Occipital lobe (tissue), 1 donor: ENCODE measurements at regions not wholly inside any gene's neighbourhood (a gene's known extent, or its start where the extent isn't known, plus 50 kb on each side); places are given as distances from the start of the nearest gene placed in this dataset.

ENCODE experiments used
- DNase-seq: peaks from one replicate; lab custom pipeline; 2025; lab: John Stamatoyannopoulos, UW

DNA sequence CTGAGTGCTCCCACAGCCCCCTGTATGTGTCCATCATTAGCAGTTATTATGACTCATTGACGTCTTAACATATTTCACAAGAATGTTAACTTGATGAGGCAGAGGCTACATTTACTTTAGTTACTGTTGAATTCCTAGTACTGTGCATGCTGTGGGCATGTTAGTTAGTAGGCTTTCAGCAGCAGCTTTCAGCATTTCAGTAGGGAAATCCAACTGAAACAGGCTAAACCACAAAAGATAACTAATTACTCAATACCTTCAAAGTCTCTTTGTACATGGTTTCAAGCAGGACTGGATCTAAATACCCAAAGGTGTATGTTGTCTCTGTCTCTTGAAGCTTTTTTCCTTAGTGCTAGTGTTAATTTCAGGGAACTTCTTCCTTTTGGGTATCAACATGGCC, 229.9 kb upstream of the SUCLG2 start:
- no peak for DNase-seq

DNA sequence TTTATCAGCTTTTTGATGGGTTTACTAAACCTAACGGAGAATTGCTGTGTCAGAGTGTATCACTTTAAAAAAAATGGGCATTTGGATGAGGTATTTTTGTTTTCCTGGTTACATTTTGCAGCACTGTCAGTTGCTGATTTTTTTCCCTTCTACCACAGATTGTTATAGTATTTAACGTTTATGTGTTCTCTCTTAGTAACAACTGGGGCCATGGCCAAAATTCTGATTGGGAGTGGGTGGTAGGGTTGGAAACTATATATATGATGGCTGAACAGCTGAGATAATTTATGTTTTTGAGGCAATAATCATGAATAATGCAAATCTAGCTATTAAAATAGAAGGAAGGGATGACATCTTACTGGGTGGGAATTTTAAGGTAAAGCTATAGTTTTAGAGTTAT, 229.4 kb upstream of the SUCLG2 start:
- DNase-seq, result no peak

DNA sequence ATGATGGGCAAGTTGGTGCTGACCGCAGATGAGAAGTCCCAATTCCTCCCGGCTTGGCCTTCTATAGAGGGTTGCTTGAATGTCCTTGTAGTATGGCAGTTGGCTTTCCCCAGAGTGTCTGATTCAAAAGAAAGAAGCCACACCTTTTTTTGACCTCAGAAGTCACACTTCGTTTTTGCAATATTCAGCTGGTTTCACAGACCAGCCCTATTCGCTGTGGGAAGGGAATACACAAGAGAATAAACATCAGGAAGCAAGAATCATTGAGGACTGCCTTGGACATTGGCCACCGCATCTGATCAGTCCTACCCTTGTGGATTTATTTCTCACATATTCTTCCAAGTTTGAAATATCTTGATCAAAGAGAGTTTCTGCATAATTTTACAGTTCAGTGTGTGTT, 228.6 kb upstream of the SUCLG2 start:
- no peak for DNase-seq

- DNase-seq, result no peak
Observed at GRCh38 chr3:67876261-67876660, 221.8 kb upstream of the SUCLG2 start.

DNA sequence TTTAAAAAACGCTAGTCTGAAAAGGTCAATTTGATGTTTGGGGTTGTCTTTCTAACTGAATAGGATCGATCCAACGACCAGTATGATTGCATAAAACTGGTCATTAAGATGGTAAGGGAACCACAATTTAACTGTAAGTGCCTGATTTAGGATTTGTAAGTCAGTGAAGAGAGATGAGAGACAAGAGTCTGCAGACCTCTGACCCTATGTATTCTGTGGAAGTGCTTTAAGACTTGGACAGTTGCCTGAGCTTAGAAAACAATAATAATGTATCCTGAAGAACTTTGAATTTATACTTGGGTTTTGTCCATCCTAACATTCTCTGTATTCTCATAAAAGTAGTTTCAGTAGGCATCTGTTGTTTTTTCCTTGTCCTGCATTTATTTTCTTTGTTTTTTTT, 221.4 kb upstream of the SUCLG2 start:
- DNase-seq, result no peak

DNA sequence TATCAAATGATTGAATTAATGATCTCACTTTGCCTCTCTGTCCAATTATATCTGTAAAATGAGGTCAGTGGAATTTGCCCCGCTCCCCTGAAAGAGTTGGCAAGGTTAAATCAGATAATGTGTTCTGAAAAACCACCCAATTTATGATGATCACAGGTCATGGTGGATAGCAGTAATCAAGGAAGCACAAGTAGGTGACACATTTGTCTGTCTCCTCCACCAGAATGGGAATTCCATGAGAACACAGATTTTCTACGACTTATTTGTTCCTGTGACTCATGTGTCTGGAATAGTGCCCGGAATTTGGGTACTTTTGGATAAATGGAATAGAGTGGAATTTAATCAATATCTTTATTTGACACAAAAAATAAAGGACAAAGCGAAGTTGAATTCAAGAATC, 220.9 kb upstream of the SUCLG2 start:
- no peak for DNase-seq

DNA sequence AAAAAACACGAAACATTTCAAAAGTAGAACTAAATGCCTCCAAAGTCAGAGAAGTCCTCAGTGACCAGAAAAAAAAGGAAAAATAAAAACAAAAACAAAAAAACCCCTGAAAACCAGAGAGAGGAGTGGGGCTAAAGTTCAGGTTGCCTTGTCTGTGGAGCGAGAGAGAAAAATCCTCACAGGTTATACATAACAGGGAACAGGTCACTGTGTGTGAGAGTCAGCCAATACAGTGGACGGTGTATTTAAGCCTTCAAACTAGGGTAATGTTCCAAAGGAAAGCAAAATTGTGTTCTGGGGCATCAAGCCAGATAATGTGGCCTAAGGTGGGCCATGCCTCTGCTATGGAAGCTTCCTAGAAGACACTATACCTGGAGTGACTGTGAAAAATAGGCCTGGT, 216.1 kb upstream of the SUCLG2 start:
- no peak for DNase-seq

DNA sequence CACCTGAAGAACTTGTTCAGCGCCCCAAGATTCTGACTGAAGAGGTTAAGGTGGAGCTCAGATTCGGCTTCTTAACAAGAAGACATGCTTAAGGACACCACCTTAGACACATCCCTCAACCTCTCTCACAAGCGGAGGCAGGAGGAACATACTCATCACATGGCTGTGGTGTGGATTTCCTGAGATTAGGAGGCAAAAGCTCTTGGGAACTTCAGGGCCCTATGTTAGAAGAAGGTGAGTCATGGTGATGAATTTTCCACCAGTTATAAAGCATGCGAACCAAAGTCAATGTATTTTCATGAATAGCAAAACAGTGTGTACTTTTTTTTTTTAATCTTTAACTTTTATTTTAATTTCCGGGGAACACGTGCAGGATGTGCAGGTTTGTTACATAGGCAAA, 212.2 kb upstream of the SUCLG2 start:
- DNase-seq, result no peak

- no peak for DNase-seq
Observed at GRCh38 chr3:67864587-67865183, 210.3 kb upstream of the SUCLG2 start.

DNA sequence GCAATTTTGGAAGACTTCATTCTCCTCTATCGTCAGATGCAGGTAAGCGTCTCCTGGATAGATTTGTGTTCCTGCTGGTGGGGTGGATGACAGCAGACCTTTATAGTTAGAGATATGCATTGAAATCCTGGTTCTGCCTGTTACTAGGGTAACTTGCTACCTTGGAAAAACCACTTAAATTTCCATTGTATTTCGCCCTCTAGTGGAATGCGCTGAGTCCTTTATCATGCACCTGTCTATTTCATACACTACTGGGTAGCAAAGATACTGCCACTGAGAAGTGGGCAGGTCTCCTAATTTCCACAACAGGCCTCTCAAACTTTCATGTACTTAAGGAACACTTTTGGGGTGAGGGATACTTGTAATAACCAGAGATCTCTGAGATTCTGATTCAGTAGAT, 209.5 kb upstream of the SUCLG2 start:
- no peak for DNase-seq

GRCh38 chr3:67860429-67860828, 206.0 kb upstream of the SUCLG2 start:
- no peak for DNase-seq

DNA sequence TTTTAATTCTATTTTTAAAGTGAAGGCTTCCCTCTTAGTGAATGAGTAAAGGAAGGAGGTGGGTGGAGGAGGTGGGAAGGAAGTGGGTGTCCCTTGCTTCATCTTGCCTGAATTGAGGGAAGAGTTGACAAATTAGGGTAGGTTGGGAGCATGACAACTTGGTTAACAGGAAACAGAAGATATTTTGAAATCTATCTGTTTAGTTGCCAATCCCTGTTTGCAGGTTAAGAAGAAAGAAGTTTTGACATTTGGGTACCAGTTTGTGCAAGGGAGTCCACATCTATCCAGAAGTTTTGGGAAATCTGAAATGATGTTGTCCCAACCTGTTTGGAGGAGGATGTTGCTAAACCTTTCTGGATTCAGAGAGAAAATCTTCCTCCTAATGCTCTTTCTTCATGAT, 204.1 kb upstream of the SUCLG2 start:
- DNase-seq, result no peak

- no peak for DNase-seq
Observed at GRCh38 chr3:67856718-67857117, 202.3 kb upstream of the SUCLG2 start.

GRCh38 chr3:67854663-67855062, 200.3 kb upstream of the SUCLG2 start:
- no peak for DNase-seq

DNA sequence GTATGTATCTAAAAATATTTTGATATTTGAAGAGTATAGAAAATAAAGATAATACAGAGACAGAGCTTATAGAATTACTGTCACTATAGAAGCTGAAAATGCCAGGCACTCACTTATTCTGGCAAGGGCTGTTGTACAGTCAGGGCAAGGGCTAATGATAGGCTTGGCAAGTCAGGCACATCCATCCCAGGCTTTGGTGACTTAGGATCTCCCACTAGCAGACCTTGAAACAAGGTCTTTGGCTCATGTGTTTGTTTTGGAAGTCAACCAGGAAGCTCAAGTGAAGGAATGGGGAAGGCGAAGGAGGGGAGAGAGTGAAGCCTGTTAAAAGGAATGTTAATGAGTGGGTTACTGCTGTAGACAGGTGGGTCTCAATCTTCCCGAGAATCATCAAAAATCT, 199.1 kb upstream of the SUCLG2 start:
- DNase-seq, result no peak

GRCh38 chr3:67848299-67848698, 193.9 kb upstream of the SUCLG2 start:
- no peak for DNase-seq

- no peak for DNase-seq
Observed at GRCh38 chr3:67846166-67846565, 191.8 kb upstream of the SUCLG2 start.

GRCh38 chr3:67832817-67833216, 178.4 kb upstream of the SUCLG2 start:
- no peak for DNase-seq

GRCh38 chr3:67831262-67831661, 176.8 kb upstream of the SUCLG2 start:
- no peak for DNase-seq

GRCh38 chr3:67828486-67829010, 174.1 kb upstream of the SUCLG2 start:
- DNase-seq, result no peak

DNA sequence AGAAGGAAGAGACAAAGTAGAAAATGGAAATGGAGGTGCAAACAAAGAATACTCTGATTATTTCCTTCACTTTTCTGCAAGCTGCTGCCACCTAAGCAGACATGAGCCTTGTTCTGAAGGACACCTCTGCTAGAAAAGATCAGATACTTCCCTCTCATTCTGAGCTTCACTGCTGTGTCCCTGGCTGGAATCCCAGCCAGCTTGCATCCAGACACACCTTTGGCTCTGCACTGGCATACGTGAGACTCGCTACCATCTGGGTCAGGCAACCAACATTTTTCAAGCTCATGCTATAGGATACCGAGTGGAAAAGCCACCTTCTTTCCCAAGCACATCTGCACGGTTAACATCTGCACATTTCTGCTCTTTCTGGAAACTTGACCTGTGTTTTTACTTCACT, 166.7 kb upstream of the SUCLG2 start:
- no peak for DNase-seq

DNA sequence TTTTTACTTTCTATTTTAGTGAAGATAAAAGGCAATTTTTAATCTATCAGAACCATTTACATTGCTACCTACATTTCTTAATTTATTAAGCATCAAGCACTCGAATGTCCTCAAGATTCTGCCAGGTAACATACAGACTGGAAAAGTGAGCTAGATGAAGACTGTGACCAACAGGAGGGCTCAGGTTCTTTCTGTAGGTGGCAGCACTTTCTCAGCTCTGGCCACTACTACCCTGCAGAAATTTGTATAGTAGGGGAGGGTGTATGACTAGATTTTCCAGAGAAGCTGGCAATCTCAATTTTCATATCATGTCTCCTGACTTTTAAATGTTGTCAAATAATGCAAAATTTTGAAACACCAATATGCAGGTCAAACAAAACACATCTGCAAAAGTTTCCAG, 165.0 kb upstream of the SUCLG2 start:
- no peak for DNase-seq

GRCh38 chr3:67809370-67809935, 155.0 kb upstream of the SUCLG2 start:
- DNase-seq, result no peak

GRCh38 chr3:67808906-67809305, 154.5 kb upstream of the SUCLG2 start:
- no peak for DNase-seq
